MV-4-11 (cell line): ENCODE measurements at regions not wholly inside any gene's neighbourhood (a gene's known extent, or its start where the extent isn't known, plus 50 kb on each side); places are given as distances from the start of the nearest gene placed in this dataset.
"Not testable (repeated sequence)": the region's sequence is repeated elsewhere in the genome, so short reads cannot be mapped to it uniquely, and the experiment has no call there.

Experiments
- DNase-seq: peaks from one replicate; lab custom pipeline; 2025; lab: John Stamatoyannopoulos, UW

- no peak for DNase-seq
These were observed 139.0 kb upstream of the MTPN start for GRCh38 chr7:136116186-136116585.

GRCh38 chr7:136114966-136115762 is 138.0 kb upstream of the MTPN start:
- peak; percentile 44 for DNase-seq

GRCh38 chr7:136114467-136114866 is 137.3 kb upstream of the MTPN start:
- not testable (repeated sequence) for DNase-seq

GRCh38 chr7:136109037-136109436 is 131.9 kb upstream of the MTPN start:
- not testable (repeated sequence) for DNase-seq

GRCh38 chr7:136105191-136105590 is 128.0 kb upstream of the MTPN start:
- no peak for DNase-seq

GRCh38 chr7:136104269-136104603 is 127.1 kb upstream of the MTPN start:
- DNase-seq, result no peak

GRCh38 chr7:136103545-136104268 is 126.5 kb upstream of the MTPN start:
- DNase-seq, result no peak

- DNase-seq, result no peak
These were observed 125.7 kb upstream of the MTPN start for GRCh38 chr7:136102881-136103280.

GRCh38 chr7:136092714-136093113 is 115.6 kb upstream of the MTPN start:
- not testable (repeated sequence) for DNase-seq

- DNase-seq, result no peak
These were observed 110.7 kb upstream of the MTPN start for GRCh38 chr7:136087881-136088280.

- peak; percentile 63 for DNase-seq
These were observed 109.6 kb upstream of the MTPN start for GRCh38 chr7:136086712-136087111.

GRCh38 chr7:136079934-136080333 is 102.8 kb upstream of the MTPN start:
- DNase-seq, result no peak

- DNase-seq, result no peak
These were observed 102.3 kb upstream of the MTPN start for GRCh38 chr7:136079478-136079892.

- DNase-seq, result no peak
These were observed 101.9 kb upstream of the MTPN start for GRCh38 chr7:136079066-136079465.

- no peak for DNase-seq
These were observed 101.5 kb upstream of the MTPN start for GRCh38 chr7:136078630-136079029.

- DNase-seq, result no peak
These were observed 99.8 kb upstream of the MTPN start for GRCh38 chr7:136076954-136077353.

- DNase-seq, result no peak
These were observed 97.7 kb upstream of the MTPN start for GRCh38 chr7:136074843-136075242.

- no peak for DNase-seq
These were observed 95.3 kb upstream of the MTPN start for GRCh38 chr7:136072447-136072846.

- DNase-seq, result no peak
These were observed 93.8 kb upstream of the MTPN start for GRCh38 chr7:136070736-136071505.

GRCh38 chr7:136069840-136070529 is 92.8 kb upstream of the MTPN start:
- DNase-seq, result no peak

- DNase-seq, result no peak
These were observed 90.1 kb upstream of the MTPN start for GRCh38 chr7:136067277-136067676.
